ENCODE measurements at regions not wholly inside any gene's neighbourhood (a gene's known extent, or its start where the extent isn't known, plus 50 kb on each side); places are given as distances from the start of the nearest gene placed in this dataset.
"Not testable (repeated sequence)": the region's sequence is repeated elsewhere in the genome, so short reads cannot be mapped to it uniquely, and the experiment has no call there.

DNA sequence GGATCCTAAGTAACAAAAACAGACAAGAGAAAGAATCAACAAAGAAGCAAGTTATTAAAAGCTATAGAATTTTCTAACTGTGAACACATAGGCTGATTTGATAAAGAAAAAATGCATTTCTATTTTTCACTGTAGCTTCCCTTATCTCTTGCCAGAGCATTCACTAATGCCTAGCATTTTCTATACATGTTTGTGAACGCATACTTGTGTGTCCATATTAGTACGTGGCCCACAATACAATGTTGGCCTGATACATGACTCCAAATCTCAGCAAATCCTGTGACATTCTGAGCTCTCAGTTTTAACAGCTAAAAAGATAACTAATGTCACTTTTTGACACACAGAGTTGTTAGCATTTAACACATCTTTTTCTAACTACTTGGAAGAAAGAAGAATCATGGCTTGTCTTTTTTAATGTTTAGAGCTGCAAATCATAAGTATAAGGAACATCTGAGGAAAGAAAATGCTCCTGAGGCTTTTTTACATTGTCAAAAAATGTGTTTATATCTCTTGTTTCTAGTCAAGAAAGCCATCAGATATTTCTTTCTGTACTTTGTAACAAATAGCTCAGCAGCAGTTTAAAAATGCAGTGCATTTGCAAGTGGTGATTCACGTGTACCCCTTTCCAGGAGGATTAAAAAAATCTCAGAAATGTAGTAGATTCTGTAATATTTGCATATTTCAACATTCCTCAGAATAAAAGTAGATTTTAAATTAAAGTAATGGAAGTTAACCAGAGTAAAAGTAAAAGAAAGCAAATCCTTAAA is 1646.8 kb upstream of the TMEFF2 start:
- H3K27ac ChIP-seq = no peak overlapping the region
- H3K9me3 ChIP-seq = no peaks in the 10 kb centered on the region
- TF ChIP-seq, protein P1, sequence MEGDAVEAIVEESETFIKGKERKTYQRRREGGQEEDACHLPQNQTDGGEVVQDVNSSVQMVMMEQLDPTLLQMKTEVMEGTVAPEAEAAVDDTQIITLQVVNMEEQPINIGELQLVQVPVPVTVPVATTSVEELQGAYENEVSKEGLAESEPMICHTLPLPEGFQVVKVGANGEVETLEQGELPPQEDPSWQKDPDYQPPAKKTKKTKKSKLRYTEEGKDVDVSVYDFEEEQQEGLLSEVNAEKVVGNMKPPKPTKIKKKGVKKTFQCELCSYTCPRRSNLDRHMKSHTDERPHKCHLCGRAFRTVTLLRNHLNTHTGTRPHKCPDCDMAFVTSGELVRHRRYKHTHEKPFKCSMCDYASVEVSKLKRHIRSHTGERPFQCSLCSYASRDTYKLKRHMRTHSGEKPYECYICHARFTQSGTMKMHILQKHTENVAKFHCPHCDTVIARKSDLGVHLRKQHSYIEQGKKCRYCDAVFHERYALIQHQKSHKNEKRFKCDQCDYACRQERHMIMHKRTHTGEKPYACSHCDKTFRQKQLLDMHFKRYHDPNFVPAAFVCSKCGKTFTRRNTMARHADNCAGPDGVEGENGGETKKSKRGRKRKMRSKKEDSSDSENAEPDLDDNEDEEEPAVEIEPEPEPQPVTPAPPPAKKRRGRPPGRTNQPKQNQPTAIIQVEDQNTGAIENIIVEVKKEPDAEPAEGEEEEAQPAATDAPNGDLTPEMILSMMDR (IDR thresholded peaks at IDR 0.05) = no peak
- no peaks in the 10 kb centered on the region for H3K27me3 ChIP-seq (replicated peaks; ENCODE audit: insufficient read depth)
- DNase-seq (ENCODE audit: low spot score) = no peak
- H3K4me1 ChIP-seq (ENCODE audit: control insufficient read depth in 1 of 2, low read depth in 2 of 2) = no peaks in the 10 kb centered on the region
- no peak for ATAC-seq (ENCODE audit: insufficient number of reproducible peaks, low FRiP score, low read depth)
- H3K36me3 ChIP-seq = no peaks in the 10 kb centered on the region
- H3K4me3 ChIP-seq = no peak overlapping the region

DNA sequence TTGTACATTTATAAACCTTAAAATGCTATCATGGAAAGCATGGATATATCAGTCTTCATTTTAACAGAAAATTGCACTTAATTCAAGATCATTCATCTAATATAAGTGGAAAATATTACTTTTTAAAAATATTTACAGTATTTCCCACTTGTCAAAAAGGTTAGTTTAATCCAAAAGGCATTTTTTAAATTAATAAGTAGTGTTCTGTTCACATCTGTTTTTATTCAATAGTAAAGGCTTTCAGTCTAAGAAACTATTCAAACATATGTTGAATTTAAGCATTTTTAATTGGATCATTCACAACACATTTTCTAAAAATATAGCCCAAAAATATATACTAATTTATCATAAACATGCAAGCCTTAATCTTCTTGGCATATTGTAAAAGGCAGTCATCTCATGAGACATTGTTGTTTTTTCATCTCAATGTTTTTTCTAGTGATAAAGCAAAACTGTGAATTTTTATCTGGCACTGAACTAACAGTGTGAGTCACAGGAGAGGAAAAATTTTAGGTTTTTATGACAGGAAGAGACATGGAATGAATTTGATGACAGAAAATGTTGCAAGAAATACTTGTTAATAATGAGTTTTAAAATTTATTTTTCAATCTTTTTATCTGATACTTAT is 1642.5 kb upstream of the TMEFF2 start:
- no peaks in the 10 kb centered on the region for H3K36me3 ChIP-seq
- no peaks in the 10 kb centered on the region for H3K4me1 ChIP-seq (ENCODE audit: control insufficient read depth in 1 of 2, low read depth in 2 of 2)
- no peak for ATAC-seq (ENCODE audit: insufficient number of reproducible peaks, low FRiP score, low read depth)
- H3K4me3 ChIP-seq = no peak overlapping the region
- no peaks in the 10 kb centered on the region for H3K9me3 ChIP-seq
- H3K27ac ChIP-seq = no peak overlapping the region
- no peak for DNase-seq (ENCODE audit: low spot score)
- no peaks in the 10 kb centered on the region for H3K27me3 ChIP-seq (replicated peaks; ENCODE audit: insufficient read depth)
- TF ChIP-seq, protein P1 (IDR thresholded peaks at IDR 0.05) = no peak

DNA sequence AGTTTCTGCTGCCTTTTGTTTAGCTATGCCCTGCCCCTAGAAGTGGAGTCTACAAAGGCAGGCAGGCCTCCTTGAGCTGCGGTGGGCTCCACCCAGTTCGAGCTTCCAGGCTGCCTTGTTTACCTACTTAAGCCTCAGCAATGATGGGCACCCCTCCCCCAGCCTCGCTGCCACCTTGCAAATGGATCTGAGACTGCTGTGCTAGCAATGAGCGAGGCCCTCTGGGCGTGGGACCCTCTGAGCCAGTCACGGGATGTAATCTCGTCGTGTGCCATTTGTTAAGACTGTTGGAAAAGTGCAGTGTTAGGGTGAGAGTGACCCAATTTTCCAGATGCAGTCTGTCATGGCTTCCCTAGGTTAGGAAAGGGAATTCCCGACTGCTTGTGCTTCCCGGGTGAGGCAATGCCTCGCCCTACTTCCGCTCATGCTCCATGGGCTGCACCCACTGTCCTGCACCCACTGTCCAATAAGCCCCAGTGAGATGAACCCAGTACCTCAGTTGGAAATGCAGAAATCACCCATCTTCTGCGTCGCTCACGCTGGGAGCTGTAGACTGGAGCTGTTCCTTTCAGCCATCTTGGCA is 1641.8 kb upstream of the TMEFF2 start:
- H3K36me3 ChIP-seq; ATAC-seq (ENCODE audit: insufficient number of reproducible peaks, low FRiP score, low read depth); H3K4me3 ChIP-seq; DNase-seq (ENCODE audit: low spot score); H3K27ac ChIP-seq; H3K4me1 ChIP-seq (ENCODE audit: control insufficient read depth in 1 of 2, low read depth in 2 of 2); H3K27me3 ChIP-seq (replicated peaks; ENCODE audit: insufficient read depth); H3K9me3 ChIP-seq: not testable (repeated sequence)

DNA sequence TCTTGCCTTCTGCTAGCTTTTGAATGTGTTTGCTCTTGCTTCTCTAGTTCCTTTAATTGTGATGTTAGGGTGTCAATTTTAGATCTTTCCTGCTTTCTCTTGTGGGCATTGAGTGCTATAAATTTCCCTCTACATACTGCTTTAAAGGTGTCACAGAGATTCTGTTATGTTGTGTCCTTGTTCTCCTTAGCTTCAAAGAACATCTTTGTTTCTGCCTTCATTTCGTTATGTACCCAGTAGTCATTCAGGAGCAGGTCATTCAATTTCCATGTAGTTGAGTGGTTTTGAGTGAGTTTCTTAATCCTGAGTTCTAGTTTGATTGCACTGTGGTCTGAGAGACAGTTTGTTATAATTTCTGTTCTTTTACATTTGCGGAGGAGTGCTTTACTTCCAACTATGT is 1639.2 kb upstream of the TMEFF2 start:
- DNase-seq (ENCODE audit: low spot score); H3K9me3 ChIP-seq; H3K27ac ChIP-seq; H3K27me3 ChIP-seq (replicated peaks; ENCODE audit: insufficient read depth); H3K4me1 ChIP-seq (ENCODE audit: control insufficient read depth in 1 of 2, low read depth in 2 of 2); H3K36me3 ChIP-seq; H3K4me3 ChIP-seq; ATAC-seq (ENCODE audit: insufficient number of reproducible peaks, low FRiP score, low read depth): not testable (repeated sequence)

DNA sequence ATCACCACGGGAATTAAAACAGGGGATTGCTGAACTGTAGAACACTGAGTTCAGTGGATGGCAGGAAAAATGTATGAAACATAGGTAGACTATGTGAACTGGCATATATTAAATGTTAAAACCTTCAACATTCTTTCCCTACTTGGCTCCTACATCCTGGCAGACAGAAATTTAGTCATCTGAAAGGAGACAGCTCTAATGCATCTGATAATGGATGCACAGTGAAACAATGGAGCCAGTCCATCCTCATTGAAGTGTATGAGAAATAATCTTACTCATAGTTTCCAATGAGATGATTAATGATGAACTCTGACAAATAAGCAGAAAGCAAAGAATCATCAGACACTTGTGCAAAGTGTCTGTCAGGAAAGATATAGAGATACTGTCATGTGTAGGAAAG is 1629.7 kb upstream of the TMEFF2 start:
- no peak overlapping the region for H3K4me3 ChIP-seq
- ATAC-seq (ENCODE audit: insufficient number of reproducible peaks, low FRiP score, low read depth) = no peak
- H3K36me3 ChIP-seq = no peaks in the 10 kb centered on the region
- TF ChIP-seq, protein P1 (IDR thresholded peaks at IDR 0.05) = no peak
- no peaks in the 10 kb centered on the region for H3K9me3 ChIP-seq
- no peak for DNase-seq (ENCODE audit: low spot score)
- H3K27me3 ChIP-seq (replicated peaks; ENCODE audit: insufficient read depth) = no peaks in the 10 kb centered on the region
- H3K4me1 ChIP-seq (ENCODE audit: control insufficient read depth in 1 of 2, low read depth in 2 of 2) = no peaks in the 10 kb centered on the region
- H3K27ac ChIP-seq = no peak overlapping the region

DNA sequence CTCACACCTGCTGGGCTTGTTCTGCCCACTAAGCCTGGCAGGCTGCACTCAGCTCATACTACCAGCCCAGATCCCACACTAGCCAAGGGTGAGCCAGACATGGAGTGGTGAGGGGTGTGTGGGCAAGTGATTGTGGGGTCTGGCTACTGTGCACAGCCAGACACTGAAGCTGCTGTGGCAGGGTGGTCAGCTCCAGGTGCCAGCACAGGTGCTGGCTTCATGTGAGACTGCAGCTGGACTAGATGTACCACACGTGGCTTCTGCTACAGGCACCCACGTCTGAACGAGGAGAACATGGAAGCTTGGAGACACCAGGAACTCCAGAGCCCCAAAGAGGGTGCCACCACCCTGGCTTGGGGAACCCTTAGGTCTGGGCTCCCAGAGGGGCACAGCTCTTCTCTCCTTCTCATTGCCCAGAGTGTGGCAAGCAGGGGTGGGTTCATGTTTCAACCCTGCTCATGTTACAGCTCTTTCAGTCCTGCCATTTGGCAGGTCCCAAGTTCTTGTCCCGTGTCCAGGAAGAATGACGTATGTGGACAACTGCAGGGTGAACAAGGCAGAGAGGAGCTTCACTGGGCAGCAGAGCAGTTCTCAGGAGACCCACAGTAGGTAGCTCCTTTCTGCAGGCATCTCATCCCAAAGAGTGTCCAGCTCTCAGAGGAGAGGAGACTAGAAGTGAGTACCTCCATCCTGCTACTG is 1624.2 kb upstream of the TMEFF2 start:
- no peak overlapping the region for H3K4me3 ChIP-seq

More for the DNA sequence above, 1624.2 kb upstream of the TMEFF2 start:
- no peak for DNase-seq (ENCODE audit: low spot score)
- Histone ChIP-seq H3K27me3 (replicated peaks; ENCODE audit: insufficient read depth) (no peaks in the 10 kb centered on the region), H3K9me3 (no peaks in the 10 kb centered on the region), H3K4me1 (ENCODE audit: control insufficient read depth in 1 of 2, low read depth in 2 of 2) (no peaks in the 10 kb centered on the region), H3K36me3 (no peaks in the 10 kb centered on the region), H3K27ac (no peak overlapping the region)
- TF ChIP-seq, protein P1 (IDR thresholded peaks at IDR 0.05) = no peak
- no peak for ATAC-seq (ENCODE audit: insufficient number of reproducible peaks, low FRiP score, low read depth)

Measured in thoracic aorta (tissue), 2 donors.